ENCODE measurements at regions not wholly inside any gene's neighbourhood (a gene's known extent, or its start where the extent isn't known, plus 50 kb on each side); places are given as distances from the start of the nearest gene placed in this dataset.

DNA sequence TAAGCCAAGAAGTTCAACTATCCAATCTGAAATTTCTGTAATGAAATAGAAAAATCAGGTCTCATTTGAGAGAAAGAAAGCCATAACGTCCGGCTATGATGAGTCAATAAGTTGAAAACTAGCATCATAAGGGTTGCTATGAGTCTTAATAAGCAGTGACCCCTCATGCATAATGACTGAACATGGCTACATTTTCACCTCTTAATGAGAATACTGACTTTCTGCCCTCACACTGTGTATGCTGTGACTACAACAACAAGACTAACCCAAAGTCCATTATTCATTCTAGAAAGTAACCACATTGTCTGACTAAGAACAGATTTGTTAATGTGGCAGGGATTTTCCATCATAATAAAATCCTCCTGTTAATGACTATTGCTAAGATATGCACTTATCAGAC lies 884.0 kb upstream of the CADM2 start:
- peaks cover 15% of the 10 kb centered on the region for H3K9me3 Mint-ChIP-seq
- DNase-seq = no peak
- H3K4me1 Mint-ChIP-seq = no peaks in the 10 kb centered on the region
- H3K27ac Mint-ChIP-seq = no peak overlapping the region
- no peak overlapping the region for H3K4me3 Mint-ChIP-seq
- CTCF ChIA-PET = no interaction called here
- no peaks in the 10 kb centered on the region for H3K27me3 Mint-ChIP-seq
- H3K36me3 Mint-ChIP-seq = no peaks in the 10 kb centered on the region

DNA sequence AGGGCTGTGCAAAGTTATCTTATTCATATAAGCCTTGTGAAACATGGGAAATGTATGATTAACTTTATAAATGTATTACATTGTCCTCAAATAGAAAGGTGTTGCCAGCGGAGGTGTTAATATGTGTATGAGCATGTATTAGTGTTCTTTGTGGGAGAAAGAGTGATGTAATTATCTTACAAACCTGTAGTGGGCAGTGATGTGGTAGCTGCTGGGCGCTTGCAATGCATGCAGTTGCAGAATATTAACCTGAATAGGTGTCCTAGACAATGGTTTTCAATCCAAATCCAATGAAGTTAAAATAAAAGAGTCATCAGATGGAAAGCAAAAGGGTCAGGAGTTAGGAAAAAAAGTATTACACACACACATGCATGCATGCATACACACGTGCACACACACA lies 881.3 kb upstream of the CADM2 start:
- no peak overlapping the region for H3K4me3 Mint-ChIP-seq
- H3K27ac Mint-ChIP-seq = no peak overlapping the region
- CTCF ChIA-PET = no interaction called here
- DNase-seq = no peak
- H3K27me3 Mint-ChIP-seq = no peaks in the 10 kb centered on the region
- H3K9me3 Mint-ChIP-seq = peaks cover 15% of the 10 kb centered on the region
- H3K36me3 Mint-ChIP-seq = no peaks in the 10 kb centered on the region
- H3K4me1 Mint-ChIP-seq = no peaks in the 10 kb centered on the region

DNA sequence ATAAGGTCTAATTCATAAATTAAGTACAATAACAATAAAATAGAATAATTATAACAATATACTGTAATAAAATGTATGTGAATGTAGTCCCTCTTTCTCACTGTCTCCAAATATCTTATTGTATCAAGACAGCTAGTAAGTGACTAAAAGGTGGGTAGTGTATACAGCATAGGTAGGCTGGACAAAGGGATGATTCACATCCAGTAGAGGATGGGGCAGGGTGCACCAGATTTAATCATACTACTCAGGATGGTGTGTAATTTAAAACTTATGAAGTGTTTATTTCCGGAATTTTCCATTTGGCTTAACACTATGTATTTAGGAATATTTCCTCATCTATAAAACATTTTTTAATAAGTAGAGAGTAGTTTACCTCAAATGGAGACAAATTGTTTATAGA lies 876.1 kb upstream of the CADM2 start:
- Mint-ChIP-seq H3K9me3 (peaks cover 8% of the 10 kb centered on the region), H3K27ac (no peak overlapping the region), H3K4me1 (no peaks in the 10 kb centered on the region), H3K4me3 (no peak overlapping the region), H3K27me3 (no peaks in the 10 kb centered on the region), H3K36me3 (no peaks in the 10 kb centered on the region)
- DNase-seq = no peak
- CTCF ChIA-PET = no interaction called here

DNA sequence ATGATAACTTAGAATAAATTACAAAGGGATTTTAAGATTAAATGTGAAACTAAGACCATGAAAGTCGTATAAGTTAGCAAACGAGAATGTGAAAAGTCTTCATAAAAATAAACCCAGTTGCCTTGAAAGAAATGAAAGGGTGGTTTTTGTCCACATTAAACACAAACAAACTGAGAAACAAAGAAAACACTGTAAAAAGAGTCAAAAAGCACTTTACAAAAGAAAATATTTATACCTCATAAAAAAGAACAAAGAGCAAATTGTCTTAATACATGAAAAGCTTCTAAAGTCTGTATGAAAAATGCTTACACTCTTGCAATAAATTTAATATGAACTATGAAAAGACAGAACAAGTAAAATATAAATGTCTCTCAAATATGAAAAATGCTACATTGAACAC lies 865.9 kb upstream of the CADM2 start:
- CTCF ChIA-PET = no interaction called here
- Mint-ChIP-seq H3K4me3 (no peak overlapping the region), H3K27ac (no peak overlapping the region), H3K4me1 (no peaks in the 10 kb centered on the region), H3K36me3 (no peaks in the 10 kb centered on the region), H3K9me3 (peaks cover 5% of the 10 kb centered on the region), H3K27me3 (no peaks in the 10 kb centered on the region)
- no peak for DNase-seq

DNA sequence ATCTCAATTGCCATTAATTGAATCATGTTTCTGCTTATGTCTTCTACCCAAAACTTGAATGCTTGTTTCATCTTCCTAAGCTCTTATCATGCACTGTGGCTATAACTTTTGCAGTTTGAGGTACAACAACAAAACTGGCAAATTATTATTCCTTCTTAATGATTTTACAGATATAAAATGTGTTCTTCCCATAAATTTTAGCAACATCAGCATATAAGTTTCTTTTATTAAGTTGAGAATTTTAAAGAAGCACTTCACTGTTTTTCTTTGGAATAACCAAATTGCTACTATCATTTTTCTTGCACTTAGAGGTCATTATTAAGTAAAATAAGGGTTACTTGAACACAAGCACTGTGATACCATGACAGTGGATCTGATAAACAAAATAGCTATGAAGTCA lies 862.6 kb upstream of the CADM2 start:
- Mint-ChIP-seq H3K27me3 (no peaks in the 10 kb centered on the region), H3K9me3 (peaks cover 3% of the 10 kb centered on the region), H3K4me3 (no peak overlapping the region), H3K4me1 (no peaks in the 10 kb centered on the region), H3K27ac (no peak overlapping the region), H3K36me3 (no peaks in the 10 kb centered on the region)
- DNase-seq = no peak
- CTCF ChIA-PET = no interaction called here

DNA sequence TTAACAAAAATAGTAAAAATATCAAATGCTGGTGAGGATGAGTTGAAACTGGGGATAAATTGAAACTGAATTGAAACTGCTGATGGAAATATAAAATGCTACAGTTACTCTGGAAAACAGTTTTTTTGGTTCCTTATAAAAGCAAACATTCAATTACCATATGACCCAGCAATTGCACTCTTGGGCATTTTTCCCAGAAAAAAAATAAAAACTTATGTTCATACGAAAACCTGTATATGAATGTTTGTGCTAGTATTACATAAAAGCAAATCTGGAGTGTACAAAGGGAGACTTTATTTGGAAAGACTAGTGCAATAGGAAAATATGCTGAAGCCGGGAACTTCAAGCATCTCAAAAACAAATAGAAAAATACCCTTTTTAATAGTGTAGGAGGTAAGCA lies 857.9 kb upstream of the CADM2 start:
- CTCF ChIA-PET = no interaction called here
- no peak for DNase-seq
- H3K36me3 Mint-ChIP-seq = no peaks in the 10 kb centered on the region
- no peaks in the 10 kb centered on the region for H3K4me1 Mint-ChIP-seq
- no peaks in the 10 kb centered on the region for H3K27me3 Mint-ChIP-seq
- peaks cover 5% of the 10 kb centered on the region for H3K9me3 Mint-ChIP-seq
- no peak overlapping the region for H3K27ac Mint-ChIP-seq
- H3K4me3 Mint-ChIP-seq = no peak overlapping the region

DNA sequence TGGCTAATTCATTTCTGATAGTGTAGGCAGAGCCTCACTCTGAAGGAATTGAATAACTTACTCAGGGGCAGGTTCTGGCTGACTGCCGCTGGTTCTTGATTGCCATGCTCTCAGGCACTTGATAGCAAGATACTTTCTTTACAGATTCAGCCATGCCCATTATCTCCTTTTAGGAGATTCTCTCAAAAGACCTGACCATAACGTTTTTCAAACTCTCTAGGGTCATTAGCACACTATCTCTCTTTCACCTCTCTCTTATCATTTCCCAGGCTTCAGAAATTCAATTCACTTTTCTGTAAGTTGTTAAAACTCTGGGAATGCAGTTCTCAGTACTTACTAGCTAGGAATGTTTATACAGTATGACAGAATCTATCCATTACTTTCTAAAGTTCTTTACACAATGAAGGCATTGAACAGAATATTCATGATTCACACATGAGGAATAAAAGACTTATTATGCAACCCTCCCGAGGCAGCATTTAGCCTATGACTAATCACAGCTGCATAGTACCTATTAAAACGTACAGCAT lies 850.3 kb upstream of the CADM2 start:
- Mint-ChIP-seq H3K9me3 (peaks cover 8% of the 10 kb centered on the region), H3K36me3 (no peaks in the 10 kb centered on the region), H3K4me1 (no peaks in the 10 kb centered on the region), H3K27me3 (no peaks in the 10 kb centered on the region), H3K4me3 (no peak overlapping the region), H3K27ac (no peak overlapping the region)
- DNase-seq = no peak
- CTCF ChIA-PET = no interaction called here

DNA sequence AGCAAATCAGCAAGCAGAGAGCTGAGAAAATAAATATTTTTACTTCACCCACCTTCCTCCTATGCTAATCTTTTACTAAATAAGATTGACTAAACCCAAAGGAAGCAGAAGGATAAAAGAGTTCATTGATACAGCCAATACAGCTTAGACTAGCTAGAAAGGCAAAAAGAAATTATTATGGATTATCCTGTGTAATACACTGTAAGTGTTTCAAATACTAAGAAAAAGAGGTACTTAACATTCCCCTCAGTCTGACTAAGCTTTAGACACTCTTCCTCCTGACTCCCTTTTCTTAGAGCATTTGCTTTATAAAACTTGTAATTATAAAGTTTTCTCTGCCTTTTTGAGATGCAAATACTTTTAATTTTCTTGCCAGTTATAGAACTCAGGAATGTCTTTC lies 848.9 kb upstream of the CADM2 start:
- Mint-ChIP-seq H3K27me3 (no peaks in the 10 kb centered on the region), H3K4me1 (no peaks in the 10 kb centered on the region), H3K27ac (no peak overlapping the region), H3K9me3 (peaks cover 8% of the 10 kb centered on the region), H3K36me3 (no peaks in the 10 kb centered on the region), H3K4me3 (no peak overlapping the region)
- DNase-seq = no peak
- CTCF ChIA-PET = interaction anchor here (0.5 kb wide), 1 partner anchor 279 kb away, joined by 3 read pairs; no protein-coding TSS in a partner anchor

DNA sequence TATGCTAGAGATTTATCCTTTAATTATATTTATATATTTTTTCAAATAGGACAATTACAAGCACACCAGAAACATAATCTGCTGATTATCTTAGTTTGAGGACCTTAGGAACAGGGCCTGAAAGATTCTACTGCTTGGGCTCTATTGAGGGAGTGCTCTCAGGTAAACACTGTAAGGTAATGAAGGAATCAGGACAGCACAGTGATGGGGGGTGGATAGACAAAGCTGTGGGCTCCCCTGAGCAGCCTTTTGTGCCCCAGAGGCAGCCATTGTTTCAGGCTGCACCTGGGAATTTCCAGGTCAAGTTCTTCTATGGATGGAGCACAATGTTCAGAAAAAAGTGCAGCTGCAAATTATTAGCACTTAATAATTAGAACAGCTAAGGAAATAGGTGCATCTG lies 848.0 kb upstream of the CADM2 start:
- no peak overlapping the region for H3K4me3 Mint-ChIP-seq
- H3K27ac Mint-ChIP-seq = no peak overlapping the region
- no peaks in the 10 kb centered on the region for H3K27me3 Mint-ChIP-seq
- no peak for DNase-seq
- peaks cover 5% of the 10 kb centered on the region for H3K9me3 Mint-ChIP-seq
- H3K4me1 Mint-ChIP-seq = no peaks in the 10 kb centered on the region
- no peaks in the 10 kb centered on the region for H3K36me3 Mint-ChIP-seq
- CTCF ChIA-PET = no interaction called here

DNA sequence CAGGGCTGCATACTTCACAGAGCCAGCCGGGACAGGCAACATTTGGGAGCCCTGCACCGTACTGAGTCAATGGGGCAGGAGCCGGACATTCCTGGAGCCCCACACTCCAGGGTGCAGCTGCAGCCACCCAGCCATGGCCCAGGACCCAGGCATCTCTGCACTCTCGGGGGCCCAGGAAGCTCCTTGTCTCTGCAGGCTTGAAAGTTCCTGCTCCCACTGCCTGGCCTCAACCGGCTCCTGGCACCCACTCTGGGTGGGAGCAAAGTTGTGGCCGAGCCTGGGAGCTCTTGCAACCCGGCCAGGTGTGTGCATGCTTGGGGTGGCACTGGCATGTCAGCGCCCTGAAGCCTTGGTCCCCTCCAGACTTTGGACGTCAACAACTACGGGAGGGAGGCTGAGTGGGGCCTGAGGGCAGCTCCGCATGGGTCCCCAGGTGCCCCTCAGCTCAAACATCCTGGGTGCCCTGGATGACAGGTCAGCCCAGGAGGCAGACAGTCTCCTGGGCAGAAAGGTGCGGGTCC lies 833.5 kb upstream of the CADM2 start:
- no peaks in the 10 kb centered on the region for H3K36me3 Mint-ChIP-seq
- no peaks in the 10 kb centered on the region for H3K4me1 Mint-ChIP-seq
- H3K27me3 Mint-ChIP-seq = no peaks in the 10 kb centered on the region
- no peak overlapping the region for H3K27ac Mint-ChIP-seq
- no peak overlapping the region for H3K4me3 Mint-ChIP-seq
- peaks cover 13% of the 10 kb centered on the region for H3K9me3 Mint-ChIP-seq
- no peak for DNase-seq
- CTCF ChIA-PET = no interaction called here

DNA sequence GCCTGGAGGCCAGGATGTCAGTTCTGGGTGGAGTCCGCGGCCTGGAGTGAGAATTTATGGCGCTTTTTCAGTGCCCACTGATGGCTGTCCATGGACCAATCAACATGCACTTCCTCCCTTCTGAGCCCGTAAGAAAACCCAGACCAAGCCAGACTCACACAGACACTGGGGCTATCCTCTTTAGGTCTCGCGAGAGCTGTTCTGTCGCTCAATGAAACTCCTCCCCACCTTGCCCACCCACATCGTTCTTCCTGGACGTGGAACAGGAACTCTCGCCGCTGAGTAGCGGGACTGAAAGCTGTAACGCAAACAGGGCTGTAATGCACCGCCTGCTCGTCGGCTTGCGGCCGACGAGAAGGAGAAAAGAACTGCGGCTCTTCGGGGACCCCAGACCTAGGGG lies 833.0 kb upstream of the CADM2 start:
- no peaks in the 10 kb centered on the region for H3K36me3 Mint-ChIP-seq
- DNase-seq = no peak
- H3K9me3 Mint-ChIP-seq = peaks cover 13% of the 10 kb centered on the region
- H3K4me3 Mint-ChIP-seq = no peak overlapping the region
- no peak overlapping the region for H3K27ac Mint-ChIP-seq
- H3K4me1 Mint-ChIP-seq = no peaks in the 10 kb centered on the region
- CTCF ChIA-PET = no interaction called here
- no peaks in the 10 kb centered on the region for H3K27me3 Mint-ChIP-seq

DNA sequence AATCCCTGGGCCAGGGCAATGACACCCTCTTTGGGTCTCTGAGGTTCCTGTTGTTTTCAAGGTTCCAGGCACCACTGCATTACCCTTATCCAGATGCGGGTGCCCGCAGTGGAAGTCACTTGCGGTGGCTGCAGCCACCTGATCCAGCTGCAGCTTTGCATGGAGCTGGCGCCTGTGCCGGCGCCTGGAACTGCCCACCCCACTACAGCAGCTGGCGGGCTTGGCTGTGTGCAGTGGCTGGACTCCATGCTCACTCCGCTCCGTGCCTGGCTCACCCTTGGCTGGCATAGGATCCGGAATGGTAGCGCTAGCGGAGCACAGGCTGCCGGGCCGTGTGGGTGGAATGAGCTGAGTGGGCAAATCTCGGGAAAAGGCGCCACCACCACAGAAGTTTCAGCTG lies 832.6 kb upstream of the CADM2 start:
- H3K36me3 Mint-ChIP-seq = no peaks in the 10 kb centered on the region
- no peak for DNase-seq
- H3K27ac Mint-ChIP-seq = no peak overlapping the region
- H3K4me3 Mint-ChIP-seq = no peak overlapping the region
- H3K9me3 Mint-ChIP-seq = peaks cover 13% of the 10 kb centered on the region
- no peaks in the 10 kb centered on the region for H3K27me3 Mint-ChIP-seq
- H3K4me1 Mint-ChIP-seq = no peaks in the 10 kb centered on the region
- CTCF ChIA-PET = no interaction called here

DNA sequence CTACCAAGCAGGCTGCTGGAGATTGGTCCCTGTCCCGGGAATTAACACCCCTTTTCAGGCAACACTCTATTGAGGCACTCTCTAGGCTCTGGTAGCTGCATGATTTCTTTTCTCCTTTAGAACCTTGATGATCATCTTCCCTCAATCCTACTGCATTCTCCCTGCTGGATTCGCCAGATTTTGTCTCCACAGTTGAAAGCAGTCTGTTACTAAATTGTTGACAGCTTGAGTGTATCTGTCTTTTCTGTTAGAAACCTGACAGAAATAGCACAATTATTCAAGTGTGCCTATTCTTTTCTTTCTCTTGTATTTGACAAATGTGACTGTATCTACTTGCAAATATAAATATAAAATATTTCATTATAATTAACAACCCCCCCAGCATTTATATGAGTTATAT lies 830.8 kb upstream of the CADM2 start:
- peaks cover 11% of the 10 kb centered on the region for H3K9me3 Mint-ChIP-seq
- H3K36me3 Mint-ChIP-seq = no peaks in the 10 kb centered on the region
- H3K4me1 Mint-ChIP-seq = no peaks in the 10 kb centered on the region
- DNase-seq = no peak
- no peaks in the 10 kb centered on the region for H3K27me3 Mint-ChIP-seq
- H3K27ac Mint-ChIP-seq = no peak overlapping the region
- H3K4me3 Mint-ChIP-seq = no peak overlapping the region
- CTCF ChIA-PET = no interaction called here

DNA sequence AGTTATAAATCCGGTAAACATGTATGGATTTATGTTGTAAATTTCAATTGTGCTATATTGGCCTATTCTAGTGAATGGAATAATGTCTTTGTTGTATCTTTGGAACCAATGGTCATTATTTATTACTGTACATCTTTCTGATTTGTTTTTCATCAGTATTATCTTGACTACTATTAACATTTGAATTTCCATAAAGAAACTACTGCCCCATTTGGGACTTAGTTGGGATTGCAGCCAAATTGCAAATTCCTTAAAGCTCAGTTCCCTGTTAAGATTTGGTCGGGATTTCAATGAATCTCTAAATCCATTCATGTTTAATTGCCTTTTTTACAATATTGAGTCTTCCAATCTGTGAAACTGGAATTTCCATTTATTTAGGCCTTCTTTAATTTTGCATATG lies 822.4 kb upstream of the CADM2 start:
- no peaks in the 10 kb centered on the region for H3K27me3 Mint-ChIP-seq
- H3K36me3 Mint-ChIP-seq = no peaks in the 10 kb centered on the region
- H3K4me3 Mint-ChIP-seq = no peak overlapping the region
- no peak for DNase-seq
- H3K27ac Mint-ChIP-seq = no peak overlapping the region
- H3K4me1 Mint-ChIP-seq = no peaks in the 10 kb centered on the region
- H3K9me3 Mint-ChIP-seq = peaks cover 5% of the 10 kb centered on the region
- CTCF ChIA-PET = no interaction called here

DNA sequence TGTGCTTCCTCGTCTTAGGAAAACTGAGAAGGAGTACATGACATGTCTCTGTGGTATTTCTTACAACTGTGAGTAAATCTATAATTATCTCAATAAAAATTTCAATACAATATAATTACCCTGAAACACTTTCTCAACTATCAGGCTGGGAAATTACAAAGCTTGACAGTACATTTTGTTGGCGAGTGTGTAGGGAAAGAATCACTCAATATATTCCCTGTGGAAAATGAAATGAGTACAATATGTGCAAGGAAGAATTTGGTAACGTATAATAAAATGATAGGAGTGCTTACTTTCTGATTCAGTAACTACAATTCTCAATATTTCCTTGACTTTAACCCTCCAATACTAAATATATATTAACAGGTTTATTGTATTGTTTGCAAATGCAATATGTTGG lies 818.2 kb upstream of the CADM2 start:
- no peak overlapping the region for H3K4me3 Mint-ChIP-seq
- CTCF ChIA-PET = no interaction called here
- H3K36me3 Mint-ChIP-seq = no peaks in the 10 kb centered on the region
- no peaks in the 10 kb centered on the region for H3K4me1 Mint-ChIP-seq
- no peak for DNase-seq
- no peak overlapping the region for H3K27ac Mint-ChIP-seq
- peaks cover 8% of the 10 kb centered on the region for H3K9me3 Mint-ChIP-seq
- no peaks in the 10 kb centered on the region for H3K27me3 Mint-ChIP-seq

DNA sequence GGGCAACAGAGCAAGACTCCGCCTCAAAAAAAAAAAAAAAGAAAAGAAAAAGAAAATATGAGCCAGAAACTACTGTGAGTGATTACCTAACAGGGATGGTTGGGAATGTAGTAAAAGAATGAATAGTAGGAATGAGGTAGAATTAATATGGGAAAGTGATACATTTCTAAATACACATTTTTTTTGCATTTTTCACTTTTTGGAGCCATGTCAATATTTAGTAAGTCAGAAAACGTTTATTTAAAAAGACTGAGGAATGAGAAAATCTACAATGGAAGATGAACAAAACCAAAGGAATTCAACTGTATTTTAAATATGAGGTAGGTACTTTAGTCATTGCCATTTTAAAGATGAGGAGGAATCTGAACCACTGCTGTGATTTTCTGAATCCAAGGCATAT lies 817.2 kb upstream of the CADM2 start:
- H3K4me1 Mint-ChIP-seq = no peaks in the 10 kb centered on the region
- H3K4me3 Mint-ChIP-seq = no peak overlapping the region
- no peaks in the 10 kb centered on the region for H3K27me3 Mint-ChIP-seq
- no peak overlapping the region for H3K27ac Mint-ChIP-seq
- no peaks in the 10 kb centered on the region for H3K36me3 Mint-ChIP-seq
- H3K9me3 Mint-ChIP-seq = peaks cover 4% of the 10 kb centered on the region
- DNase-seq = no peak
- CTCF ChIA-PET = no interaction called here
